Psoas muscle (tissue), 7 donors: ENCODE measurements at regions not wholly inside any gene's neighbourhood (a gene's known extent, or its start where the extent isn't known, plus 50 kb on each side); places are given as distances from the start of the nearest gene placed in this dataset.

Experiments
- ATAC-seq, 4 donors: fragments of 200-7000 bp; cut with Tn5 transposase; one replicate each; pipeline ENCODE4 v1.9.1; 2020; ENCODE audit warnings: moderate library complexity in 3 of 4, mild to moderate bottlenecking in 2 of 4
- DNase-seq, 2 donors: peaks; one replicate each; pipeline ENCODE4 v3.0.0-alpha.2; 2020
- H3K27ac ChIP-seq: fragments of 200-600 bp; one replicate; pipeline ENCODE4 v1.8.0; 2022
- H3K27me3 ChIP-seq, 3 donors: fragments of 200-600 bp in 1 of 3; one replicate each; pipeline versions ENCODE4 v1.6.1 to v1.8.0; 2013 to 2022; ENCODE audit warnings: low read length in 2 of 3, mild to moderate bottlenecking in 2 of 3, moderate library complexity in 1 of 3; ENCODE audit not compliant: insufficient read depth in 3 of 3
- H3K36me3 ChIP-seq, 2 donors: fragments of 200-600 bp in 1 of 2; one replicate each; pipeline versions ENCODE4 v1.6.1 to v1.8.0; 2013 to 2022; ENCODE audit warnings: low read depth in 1 of 2, mild to moderate bottlenecking in 1 of 2, moderate library complexity in 1 of 2; ENCODE audit not compliant: insufficient read depth in 1 of 2
- H3K4me1 ChIP-seq: fragments of 200-600 bp; one replicate; pipeline ENCODE4 v1.8.0; 2022
- H3K4me3 ChIP-seq: fragments of 200-600 bp; one replicate; pipeline ENCODE4 v1.8.0; 2022; ENCODE audit warnings: mild to moderate bottlenecking
- H3K9me3 ChIP-seq: fragments of 200-600 bp; one replicate; pipeline ENCODE4 v1.8.0; 2022
- CTCF ChIP-seq: fragments of 200-600 bp; IDR thresholded peaks from one replicate; pipeline ENCODE4 v1.8.0; 2022; ENCODE audit warnings: antibody characterized with exemption
- WGBS, 3 donors: extraction: QIAGEN DNeasy Blood & Tissue Kit; methylation state at CpG; one replicate each; pipeline versions ENCODE4 v1.1.6 to v1.1.7; 2013; 5-methylcytosine and 5-hydroxymethylcytosine counted together
- intact Hi-C, 2 donors: fragments of 100-400 bp; cut with DNase I; formaldehyde crosslinking; loops; one replicate each; pipeline versions ENCODE4 v1.11.0 to v1.14.2; 2022
- donor health status: healthy with polysubstance abuse.
- donor health status: DM: no; HTN: no; CAD: no; lungs with moderate emphysema.
- donor health status: Bipolar disorder and iron deficiency.
- donor health status: healthy.
- donor health status: DM: yes; HTN: yes; CAD: no.
- donor health status: DM: no; HTN: no; CAD: no.
- donor health status: DM: yes; HTN: yes; CAD: no.

GRCh38 chr1:17946434-17946833 is 161.2 kb upstream of the IGSF21 start:
- H3K27me3 ChIP-seq = peaks cover 0 to 23% (median 0%) of the 10 kb centered on the region in 3 donors
- WGBS, 3 donors = 93 to 98% (median 95%) methylated on average over 1 of the region's 1 CpG

GRCh38 chr1:17948594-17948993 is 159.0 kb upstream of the IGSF21 start:
- no peak for TF ChIP-seq CTCF
- 46 to 50% (median 49%) methylated on average over 9 of the region's 9 CpGs for WGBS, 3 donors
- H3K4me1 ChIP-seq = no peaks in the 10 kb centered on the region
- no peaks in the 10 kb centered on the region for H3K9me3 ChIP-seq
- no peak overlapping the region for H3K4me3 ChIP-seq
- H3K27ac ChIP-seq = no peak overlapping the region
- H3K36me3 ChIP-seq = no peaks in the 10 kb centered on the region
- intact Hi-C loops = no loop called here
- no peak for DNase-seq
- peaks cover 0 to 38% (median 0%) of the 10 kb centered on the region in 3 donors for H3K27me3 ChIP-seq
- no peak for ATAC-seq

More at GRCh38 chr1:17946434-17946833, 161.2 kb upstream of the IGSF21 start:
- ATAC-seq (no peak), DNase-seq (no peak)
- Histone ChIP-seq H3K9me3 (no peaks in the 10 kb centered on the region), H3K36me3 (no peaks in the 10 kb centered on the region), H3K4me1 (no peaks in the 10 kb centered on the region), H3K27ac (no peak overlapping the region), H3K4me3 (no peak overlapping the region)
- intact Hi-C loops = no loop called here
- TF ChIP-seq CTCF = no peak

GRCh38 chr1:17949511-17949910 is 158.1 kb upstream of the IGSF21 start:
- DNase-seq = no peak
- intact Hi-C loops = no loop called here
- 64 to 77% (median 76%) methylated on average over 8 of the region's 8 CpGs for WGBS, 3 donors
- no peaks in the 10 kb centered on the region for H3K36me3 ChIP-seq
- TF ChIP-seq CTCF = no peak
- no peaks in the 10 kb centered on the region for H3K4me1 ChIP-seq
- ATAC-seq = no peak
- no peaks in the 10 kb centered on the region for H3K9me3 ChIP-seq
- peaks cover 0 to 39% (median 5%) of the 10 kb centered on the region in 3 donors for H3K27me3 ChIP-seq
- no peak overlapping the region for H3K4me3 ChIP-seq
- no peak overlapping the region for H3K27ac ChIP-seq

GRCh38 chr1:17950728-17951127 is 156.9 kb upstream of the IGSF21 start:
- H3K27me3 ChIP-seq = peaks cover 0 to 39% (median 5%) of the 10 kb centered on the region in 3 donors
- H3K9me3 ChIP-seq = no peaks in the 10 kb centered on the region
- no peak overlapping the region for H3K4me3 ChIP-seq
- no peak for TF ChIP-seq CTCF
- no peaks in the 10 kb centered on the region for H3K4me1 ChIP-seq
- no peak for ATAC-seq
- no peak for DNase-seq
- 75 to 78% (median 75%) methylated on average over 12 of the region's 12 CpGs for WGBS, 3 donors
- H3K27ac ChIP-seq = no peak overlapping the region
- intact Hi-C loops = no loop called here
- no peaks in the 10 kb centered on the region for H3K36me3 ChIP-seq

GRCh38 chr1:17952506-17952905 is 155.1 kb upstream of the IGSF21 start:
- no peak for DNase-seq
- intact Hi-C loops = no loop called here
- 50 to 62% (median 56%) methylated on average over 10 of the region's 10 CpGs for WGBS, 3 donors
- TF ChIP-seq CTCF = no peak
- H3K9me3 ChIP-seq = no peaks in the 10 kb centered on the region
- no peak overlapping the region for H3K4me3 ChIP-seq
- no peak overlapping the region for H3K27ac ChIP-seq
- no peaks in the 10 kb centered on the region for H3K4me1 ChIP-seq
- H3K27me3 ChIP-seq = peaks cover 0 to 35% (median 8%) of the 10 kb centered on the region in 3 donors
- ATAC-seq = no peak
- no peaks in the 10 kb centered on the region for H3K36me3 ChIP-seq
